ENCODE measurements at regions not wholly inside any gene's neighbourhood (a gene's known extent, or its start where the extent isn't known, plus 50 kb on each side); places are given as distances from the start of the nearest gene placed in this dataset.

- DNase-seq, result no peak
These were observed 399.0 kb upstream of the ARRDC4 start for GRCh38 chr15:97561529-97561928.

GRCh38 chr15:97563516-97563915 lies 397.0 kb upstream of the ARRDC4 start:
- DNase-seq, result no peak

DNA sequence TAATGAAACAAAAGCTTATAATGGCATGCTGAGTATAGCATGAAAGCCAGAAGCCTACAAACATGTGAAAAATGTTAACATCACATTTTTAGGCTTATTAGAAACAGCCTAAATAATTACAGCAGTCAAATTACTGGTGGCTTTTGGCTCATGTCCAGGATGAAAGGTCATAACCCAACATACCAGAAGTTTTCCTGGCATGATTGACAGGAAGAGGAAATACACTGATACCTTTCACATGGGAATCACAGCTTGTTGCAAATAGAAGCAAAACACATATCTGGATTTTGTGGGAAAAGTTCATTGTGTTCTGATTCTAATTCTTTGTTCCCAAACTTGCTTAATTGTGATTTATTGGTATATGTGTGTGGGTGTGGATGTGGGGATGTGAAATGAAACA lies 393.5 kb upstream of the ARRDC4 start:
- no peak for DNase-seq

GRCh38 chr15:97567411-97567810 lies 393.1 kb upstream of the ARRDC4 start:
- DNase-seq, result no peak

DNA sequence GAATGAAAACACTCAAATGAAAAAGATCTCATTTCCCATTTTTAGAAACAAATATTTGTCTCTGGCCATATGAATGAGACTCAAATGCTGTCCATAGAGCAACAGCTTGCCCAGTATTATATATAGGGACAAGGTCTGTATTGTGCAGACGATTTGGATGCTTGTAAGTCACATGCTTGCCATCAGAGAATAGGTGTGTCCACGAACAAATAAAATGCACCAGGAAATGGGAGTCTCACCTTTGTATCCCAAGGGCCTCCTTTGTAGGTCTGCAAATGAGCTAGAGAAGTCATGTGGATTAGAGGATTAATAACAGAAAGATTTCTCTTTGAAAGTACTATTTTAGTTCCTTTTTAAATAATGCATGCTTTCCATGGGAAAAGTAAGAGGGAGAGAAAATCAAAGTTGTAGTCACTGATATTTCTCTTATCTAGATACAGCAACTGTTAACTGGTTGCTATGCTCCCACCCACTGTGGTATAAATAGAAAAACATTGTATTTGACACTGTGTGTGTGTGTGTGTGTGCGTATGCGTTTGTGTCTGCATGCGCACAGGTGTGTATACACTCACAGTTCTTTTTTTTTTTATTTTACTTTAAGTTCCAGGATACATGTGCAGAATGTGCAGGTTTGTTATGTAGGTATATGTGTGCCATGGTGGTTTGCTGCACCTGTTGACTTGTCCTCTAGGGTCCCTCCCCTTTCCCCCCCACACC lies 383.4 kb upstream of the ARRDC4 start:
- no peak for DNase-seq

DNA sequence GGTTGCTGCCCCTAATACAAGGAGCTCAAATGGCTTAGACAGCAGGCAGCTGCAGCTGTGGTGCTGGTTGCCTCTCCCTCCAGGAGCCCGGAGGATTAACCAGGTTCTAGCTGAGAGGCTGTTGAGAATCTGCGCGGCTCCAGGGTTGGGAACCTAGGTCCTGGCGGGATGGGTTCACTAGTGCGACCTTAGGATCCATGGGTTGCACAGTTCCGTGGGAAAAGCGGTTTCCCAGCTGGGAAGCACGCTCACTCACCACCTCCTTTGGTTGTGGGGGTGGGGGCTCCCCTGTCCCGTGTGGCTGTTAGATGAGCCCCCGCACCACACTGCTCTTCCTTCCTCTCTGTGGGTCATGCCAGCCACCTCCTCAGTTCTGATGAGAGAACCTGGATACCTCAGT lies 375.1 kb upstream of the ARRDC4 start:
- DNase-seq, result no peak

GRCh38 chr15:97592778-97593177 lies 367.7 kb upstream of the ARRDC4 start:
- no peak for DNase-seq

DNA sequence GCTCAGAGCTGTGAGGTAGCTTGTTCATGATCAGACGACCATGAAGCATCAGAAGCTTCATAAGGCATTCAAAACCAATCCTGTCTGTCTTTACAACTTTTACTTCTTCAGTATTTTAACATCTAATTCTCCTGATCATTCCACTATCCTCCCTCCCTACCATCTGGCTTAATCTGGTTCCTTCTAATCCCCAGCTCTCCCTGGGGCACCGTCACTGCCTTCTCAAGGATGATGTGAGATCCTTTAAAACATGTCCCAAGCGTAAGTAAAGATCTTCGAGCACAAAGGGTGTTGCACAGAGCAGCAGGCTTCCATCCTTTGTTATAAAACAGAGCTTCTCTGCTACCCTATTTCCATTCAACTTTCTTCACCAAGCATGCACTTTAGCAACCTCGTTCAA lies 362.7 kb upstream of the ARRDC4 start:
- no peak for DNase-seq

- DNase-seq, result no peak
These were observed 362.1 kb upstream of the ARRDC4 start for GRCh38 chr15:97598353-97598798.

DNA sequence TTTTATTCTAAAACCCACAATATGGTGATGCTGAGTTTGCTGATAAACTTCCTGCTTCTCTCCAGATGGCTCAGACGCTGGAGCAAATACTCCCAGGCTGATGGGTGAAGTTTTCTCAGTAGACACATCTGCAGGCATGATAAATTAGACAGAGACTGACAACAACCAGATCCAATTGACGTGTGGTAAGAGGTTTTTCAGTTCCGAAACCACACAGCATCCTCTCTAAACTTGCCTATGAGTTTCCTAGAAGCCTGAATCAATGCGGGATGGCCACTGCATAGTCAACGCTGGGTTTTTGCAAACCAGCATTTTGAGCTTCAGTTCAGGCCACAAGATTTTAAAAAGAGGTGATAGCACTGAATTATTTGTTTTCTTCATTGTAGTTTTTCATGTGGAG lies 360.3 kb upstream of the ARRDC4 start:
- DNase-seq, result no peak

DNA sequence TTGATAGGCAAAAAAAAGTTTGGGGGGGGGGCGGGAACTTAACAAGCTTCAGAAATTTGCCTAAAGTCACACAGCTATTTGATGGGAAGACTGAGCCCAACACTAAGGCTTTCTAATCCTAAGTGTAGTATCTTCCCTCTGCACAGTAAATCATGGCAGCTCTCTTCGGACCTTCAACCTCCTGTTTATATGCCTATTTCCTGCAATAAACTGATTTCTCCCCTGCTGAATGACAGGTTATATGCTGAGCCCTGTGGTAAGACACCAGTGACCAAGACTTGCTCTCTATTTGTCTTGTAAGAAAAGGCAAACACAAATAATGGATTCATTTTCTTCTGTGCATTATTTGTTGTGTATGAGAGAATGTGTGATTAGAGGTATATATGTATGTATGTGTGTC lies 355.8 kb upstream of the ARRDC4 start:
- no peak for DNase-seq

GRCh38 chr15:97615114-97615513 lies 345.4 kb upstream of the ARRDC4 start:
- DNase-seq, result no peak

GRCh38 chr15:97623091-97623661 lies 337.3 kb upstream of the ARRDC4 start:
- DNase-seq, result no peak

DNA sequence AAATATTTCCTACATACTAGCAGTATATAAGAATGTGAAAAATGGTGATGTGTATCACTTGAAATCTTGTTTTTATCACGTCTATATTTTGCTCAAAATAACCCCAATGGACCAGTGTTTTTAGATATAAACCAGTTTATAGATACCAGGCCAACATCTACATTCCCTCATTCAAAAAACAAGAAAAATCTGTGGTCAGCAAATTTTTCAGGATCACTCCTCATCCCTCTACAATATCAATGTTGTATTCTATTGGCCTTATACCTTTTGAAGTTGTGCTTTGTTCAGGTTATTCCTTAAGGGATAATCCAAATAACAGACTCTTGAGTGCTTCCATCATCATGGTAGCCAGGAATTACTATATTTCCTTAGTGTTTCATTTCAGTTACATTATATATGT lies 332.9 kb upstream of the ARRDC4 start:
- DNase-seq, result no peak

DNA sequence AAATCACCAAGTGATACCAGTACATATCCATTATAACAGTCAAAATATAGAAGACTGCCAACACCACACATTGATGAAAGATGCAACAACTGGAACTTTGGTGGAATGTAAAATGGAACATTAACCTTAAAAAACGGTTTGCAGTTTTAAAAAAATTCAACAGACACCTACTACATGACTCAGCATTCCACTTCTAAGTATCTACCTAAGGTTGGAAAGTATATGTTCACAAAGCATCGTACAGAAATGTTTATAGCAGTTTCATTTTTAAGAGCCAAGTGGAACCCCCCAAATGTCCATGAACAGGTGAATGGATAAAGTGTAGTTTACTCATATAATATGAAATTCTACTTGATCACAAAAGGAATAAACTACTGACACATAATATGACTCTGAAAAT lies 314.7 kb upstream of the ARRDC4 start:
- DNase-seq, result no peak

- DNase-seq, result no peak
These were observed 311.8 kb upstream of the ARRDC4 start for GRCh38 chr15:97648728-97649127.

DNA sequence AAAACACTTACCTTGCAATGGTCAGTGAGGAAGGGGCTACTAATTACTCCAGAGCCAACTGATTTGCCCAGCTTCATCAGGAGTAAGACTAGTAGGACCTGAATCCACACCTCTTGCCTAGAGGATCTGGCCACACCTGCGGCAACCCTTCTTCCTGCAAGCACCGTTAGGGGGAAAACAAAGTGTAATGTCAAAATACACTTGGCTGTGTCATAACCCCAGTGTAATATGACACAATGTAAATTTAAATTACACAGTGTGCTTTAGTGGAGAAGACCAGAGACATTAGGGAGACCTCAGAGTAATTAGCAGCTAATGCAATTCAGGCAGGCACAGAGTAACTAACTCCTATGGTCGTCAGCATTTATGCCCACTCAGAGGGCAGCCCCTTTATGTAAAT lies 308.5 kb upstream of the ARRDC4 start:
- no peak for DNase-seq

DNA sequence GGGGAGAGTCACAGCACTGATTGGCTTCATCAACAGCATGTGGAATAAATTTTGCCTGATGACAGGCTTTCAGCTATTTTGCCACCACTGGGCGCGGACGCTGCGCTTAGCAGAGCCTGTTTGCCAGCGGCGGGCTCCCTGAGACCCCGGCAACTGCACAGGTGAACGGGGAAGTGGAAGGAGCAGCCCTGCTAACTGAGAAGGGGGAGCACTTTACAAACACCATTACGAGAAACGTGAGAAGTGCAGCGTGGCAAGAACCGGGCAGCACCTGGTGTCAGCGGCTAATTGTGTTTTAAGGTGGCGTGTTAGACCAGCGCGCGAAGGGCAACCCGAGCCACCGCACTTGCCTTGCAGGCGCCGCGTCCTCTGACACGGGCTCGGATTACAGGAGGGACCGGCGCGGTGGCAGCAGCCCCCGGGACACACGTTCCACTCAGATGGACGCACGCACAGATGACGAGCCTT lies 307.8 kb upstream of the ARRDC4 start:
- no peak for DNase-seq

DNA sequence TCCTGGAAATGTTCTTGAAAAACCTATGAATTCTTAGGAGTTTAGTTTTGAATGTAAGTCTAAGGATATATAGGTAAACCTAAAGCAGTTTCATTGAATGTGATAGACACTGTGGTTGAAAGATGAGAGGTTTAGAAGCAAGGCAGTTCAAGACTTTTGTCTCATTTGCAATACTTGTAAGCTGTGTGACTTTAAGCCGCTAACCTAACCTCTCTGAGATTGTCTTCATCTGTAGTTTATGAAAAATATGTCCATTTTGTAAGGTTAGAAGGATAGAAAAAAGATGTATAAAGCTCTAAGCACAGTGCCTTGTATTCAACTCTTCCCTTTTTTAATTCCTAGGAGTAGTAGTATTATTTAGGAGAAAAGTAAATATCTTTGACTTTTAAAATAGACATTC lies 306.6 kb upstream of the ARRDC4 start:
- DNase-seq, result no peak

DNA sequence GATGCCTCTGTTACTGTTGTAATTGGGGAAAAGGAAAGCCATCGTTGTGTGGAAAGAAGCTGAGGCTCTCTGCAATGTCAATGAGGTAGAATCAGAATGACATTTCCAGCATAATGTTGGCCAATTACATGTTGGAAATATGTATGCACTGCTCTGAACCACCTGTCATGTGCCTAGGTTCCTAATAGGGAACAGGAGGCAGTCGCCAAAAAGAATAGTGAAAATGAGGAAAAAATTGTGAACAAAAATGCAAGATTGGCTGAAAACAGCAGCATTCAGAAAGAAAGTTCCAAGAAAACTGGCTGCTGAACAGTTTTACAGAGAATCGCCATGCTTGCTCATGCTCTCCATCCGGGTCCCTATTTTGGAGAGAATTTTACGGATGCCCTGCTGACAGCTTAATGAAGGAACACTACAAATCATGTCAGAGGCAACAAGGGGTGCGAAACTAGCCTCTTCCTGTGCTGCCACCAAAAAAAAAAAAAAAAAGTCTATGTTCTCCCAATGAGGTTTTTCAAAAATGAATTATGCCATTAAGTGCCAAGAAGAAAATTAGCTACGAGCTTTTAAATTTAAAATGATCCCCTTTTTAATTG lies 305.9 kb upstream of the ARRDC4 start:
- DNase-seq, result no peak

GRCh38 chr15:97661796-97662195 lies 298.7 kb upstream of the ARRDC4 start:
- DNase-seq, result no peak

DNA sequence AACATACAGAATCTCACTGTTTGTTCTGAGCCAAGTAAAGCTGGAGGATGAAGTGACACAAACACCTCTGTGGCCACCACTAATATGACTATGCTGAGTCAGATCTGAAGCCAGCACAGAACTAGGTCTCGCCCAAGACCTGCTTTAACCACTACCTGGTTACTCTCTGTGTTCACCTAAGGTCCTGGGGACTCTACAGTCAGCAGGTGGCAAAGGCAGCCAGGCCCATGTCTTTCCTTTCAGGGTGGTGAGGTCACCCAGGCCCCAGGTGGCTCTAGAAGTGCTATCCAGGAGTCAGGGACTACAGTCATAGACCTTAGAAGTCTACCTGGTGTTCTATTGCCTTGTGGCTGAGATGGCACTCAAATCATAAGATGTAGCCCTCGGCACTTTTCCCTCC lies 287.9 kb upstream of the ARRDC4 start:
- DNase-seq, result no peak

- DNase-seq, result no peak
These were observed 281.8 kb upstream of the ARRDC4 start for GRCh38 chr15:97678656-97679055.

- no peak for DNase-seq
These were observed 281.3 kb upstream of the ARRDC4 start for GRCh38 chr15:97679106-97679688.

Data from CD4-positive, alpha-beta T cell treated with Interleukin-4 for 1 hour (primary cell).